ENCODE measurements at regions not wholly inside any gene's neighbourhood (a gene's known extent, or its start where the extent isn't known, plus 50 kb on each side); places are given as distances from the start of the nearest gene placed in this dataset.
"Not testable (repeated sequence)": the region's sequence is repeated elsewhere in the genome, so short reads cannot be mapped to it uniquely, and the experiment has no call there.

GRCh38 chr4:171308661-171309060 lies 504.5 kb upstream of the GALNTL6 start:
- H3K36me3 ChIP-seq (ENCODE audit: insufficient read depth, low read length), result no peaks in the 10 kb centered on the region
- no peak overlapping the region for H3K9ac ChIP-seq (ENCODE audit: low read length)
- no peaks in the 10 kb centered on the region for H3K79me2 ChIP-seq (replicated peaks; ENCODE audit: insufficient read depth, low read length)
- H3K4me3 ChIP-seq (ENCODE audit: low read length), result no peak overlapping the region
- no peak overlapping the region for H3K27ac ChIP-seq (ENCODE audit: low read length)
- H3K27me3 ChIP-seq (ENCODE audit: insufficient read depth, low read depth, low read length), result no peaks in the 10 kb centered on the region
- no peaks in the 10 kb centered on the region for H3K9me2 ChIP-seq (ENCODE audit: insufficient read depth, low read length)
- no peak overlapping the region for H2AFZ ChIP-seq (ENCODE audit: low read depth, low read length)
- no peaks in the 10 kb centered on the region for H4K20me1 ChIP-seq (ENCODE audit: insufficient read depth)
- H3K4me2 ChIP-seq (ENCODE audit: low read length), result no peak overlapping the region
- TF ChIP-seq RAD21 (conservative IDR thresholded peaks at IDR 0.05), result no peak
- TF ChIP-seq TAF1 (IDR thresholded peaks at IDR 0.05; ENCODE audit: low read depth), result no peak
- TF ChIP-seq, protein P1, sequence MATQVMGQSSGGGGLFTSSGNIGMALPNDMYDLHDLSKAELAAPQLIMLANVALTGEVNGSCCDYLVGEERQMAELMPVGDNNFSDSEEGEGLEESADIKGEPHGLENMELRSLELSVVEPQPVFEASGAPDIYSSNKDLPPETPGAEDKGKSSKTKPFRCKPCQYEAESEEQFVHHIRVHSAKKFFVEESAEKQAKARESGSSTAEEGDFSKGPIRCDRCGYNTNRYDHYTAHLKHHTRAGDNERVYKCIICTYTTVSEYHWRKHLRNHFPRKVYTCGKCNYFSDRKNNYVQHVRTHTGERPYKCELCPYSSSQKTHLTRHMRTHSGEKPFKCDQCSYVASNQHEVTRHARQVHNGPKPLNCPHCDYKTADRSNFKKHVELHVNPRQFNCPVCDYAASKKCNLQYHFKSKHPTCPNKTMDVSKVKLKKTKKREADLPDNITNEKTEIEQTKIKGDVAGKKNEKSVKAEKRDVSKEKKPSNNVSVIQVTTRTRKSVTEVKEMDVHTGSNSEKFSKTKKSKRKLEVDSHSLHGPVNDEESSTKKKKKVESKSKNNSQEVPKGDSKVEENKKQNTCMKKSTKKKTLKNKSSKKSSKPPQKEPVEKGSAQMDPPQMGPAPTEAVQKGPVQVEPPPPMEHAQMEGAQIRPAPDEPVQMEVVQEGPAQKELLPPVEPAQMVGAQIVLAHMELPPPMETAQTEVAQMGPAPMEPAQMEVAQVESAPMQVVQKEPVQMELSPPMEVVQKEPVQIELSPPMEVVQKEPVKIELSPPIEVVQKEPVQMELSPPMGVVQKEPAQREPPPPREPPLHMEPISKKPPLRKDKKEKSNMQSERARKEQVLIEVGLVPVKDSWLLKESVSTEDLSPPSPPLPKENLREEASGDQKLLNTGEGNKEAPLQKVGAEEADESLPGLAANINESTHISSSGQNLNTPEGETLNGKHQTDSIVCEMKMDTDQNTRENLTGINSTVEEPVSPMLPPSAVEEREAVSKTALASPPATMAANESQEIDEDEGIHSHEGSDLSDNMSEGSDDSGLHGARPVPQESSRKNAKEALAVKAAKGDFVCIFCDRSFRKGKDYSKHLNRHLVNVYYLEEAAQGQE (IDR thresholded peaks at IDR 0.05; ENCODE audit: borderline replicate concordance), result no peak
- TF ChIP-seq MXI1 (conservative IDR thresholded peaks at IDR 0.05; ENCODE audit: poor library complexity, severe bottlenecking), result no peak
- no peak for TF ChIP-seq EZH2 (IDR thresholded peaks at IDR 0.05; ENCODE audit: borderline replicate concordance, insufficient read depth, low read length, poor library complexity, severe bottlenecking)
- no peak for TF ChIP-seq CTCF (IDR thresholded peaks at IDR 0.05; ENCODE audit: poor library complexity, severe bottlenecking)
- TF ChIP-seq POLR2AphosphoS5 (IDR thresholded peaks at IDR 0.05), result no peak
- no peak for TF ChIP-seq SMC3 (conservative IDR thresholded peaks at IDR 0.05; ENCODE audit: poor library complexity)
- TF ChIP-seq EP300 (conservative IDR thresholded peaks at IDR 0.05; ENCODE audit: poor library complexity, severe bottlenecking), result no peak
- no peaks in the 10 kb centered on the region for H3K9me3 ChIP-seq (ENCODE audit: low read length)
- H3F3A ChIP-seq (ENCODE audit: insufficient read depth, low read length, poor library complexity, severe bottlenecking), result no peaks in the 10 kb centered on the region

- not testable (repeated sequence) for H2AFZ ChIP-seq (ENCODE audit: low read depth, low read length); H3K27me3 ChIP-seq (ENCODE audit: insufficient read depth, low read depth, low read length); H3K27ac ChIP-seq (ENCODE audit: low read length); H3K9me2 ChIP-seq (ENCODE audit: insufficient read depth, low read length); H3K4me2 ChIP-seq (ENCODE audit: low read length); H3K9ac ChIP-seq (ENCODE audit: low read length); H3K36me3 ChIP-seq (ENCODE audit: insufficient read depth, low read length); H3K79me2 ChIP-seq (replicated peaks; ENCODE audit: insufficient read depth, low read length); H3K9me3 ChIP-seq (ENCODE audit: low read length); H3K4me3 ChIP-seq (ENCODE audit: low read length); H4K20me1 ChIP-seq (ENCODE audit: insufficient read depth); H3F3A ChIP-seq (ENCODE audit: insufficient read depth, low read length, poor library complexity, severe bottlenecking)
These were observed 515.0 kb upstream of the GALNTL6 start for GRCh38 chr4:171298048-171298718.
